Neural cell (in vitro differentiated cells): ENCODE measurements at regions not wholly inside any gene's neighbourhood (a gene's known extent, or its start where the extent isn't known, plus 50 kb on each side); places are given as distances from the start of the nearest gene placed in this dataset.

ENCODE experiments used
- H2AFZ ChIP-seq: fragments of 200-600, 300-800 bp; sonication (generic), shearing (Covaris generic); 2 replicates; pipeline ENCODE4 v1.6.0; 2014; ENCODE audit warnings: low read depth, mild to moderate bottlenecking, antibody characterized with exemption, low read length, moderate library complexity
- H3F3A ChIP-seq: fragments of 200-600 bp; shearing (Covaris generic); 2 replicates; pipeline ENCODE4 v1.6.1; 2016; ENCODE audit warnings: mild to moderate bottlenecking, moderate library complexity, mixed read lengths, antibody characterized with exemption, low read length; ENCODE audit not compliant: insufficient read depth, poor library complexity, severe bottlenecking
- H3K27ac ChIP-seq: fragments of 200-600, 300-800 bp; sonication (generic), shearing (Covaris generic); 2 replicates; pipeline ENCODE4 v1.5.1; 2014; ENCODE audit warnings: mild to moderate bottlenecking, low read length, moderate library complexity
- H3K27me3 ChIP-seq: fragments of 300-800, 200-600 bp; sonication (generic), shearing (Covaris generic); 2 replicates; pipeline ENCODE4 v1.6.0; 2014; ENCODE audit warnings: mild to moderate bottlenecking, low read depth, low read length, moderate library complexity; ENCODE audit not compliant: insufficient read depth
- H3K36me3 ChIP-seq: fragments of 300-800, 200-600 bp; sonication (generic), shearing (Covaris generic); 2 replicates; pipeline ENCODE4 v1.5.1; 2014; ENCODE audit warnings: mild to moderate bottlenecking, antibody characterized with exemption, low read length, moderate library complexity; ENCODE audit not compliant: insufficient read depth
- H3K4me2 ChIP-seq: fragments of 300-800, 200-600 bp; sonication (generic), shearing (Covaris generic); 2 replicates; pipeline ENCODE4 v1.6.0; 2014; ENCODE audit warnings: mild to moderate bottlenecking, low read length
- H3K4me3 ChIP-seq: fragments of 300-800, 200-600 bp; sonication (generic), shearing (Covaris generic); 2 replicates; pipeline ENCODE4 v1.5.1; 2014; ENCODE audit warnings: mild to moderate bottlenecking, low read length, moderate library complexity
- H3K79me2 ChIP-seq: fragments of 200-600 bp; shearing (Covaris generic); replicated peaks from 2 replicates; pipeline ENCODE4 v1.6.0; 2014; ENCODE audit warnings: mild to moderate bottlenecking, low read length, moderate library complexity; ENCODE audit not compliant: insufficient read depth
- H3K9ac ChIP-seq: fragments of 300-800, 200-600 bp; sonication (generic), shearing (Covaris generic); 2 replicates; pipeline ENCODE4 v1.6.1; 2016; ENCODE audit warnings: mild to moderate bottlenecking, low read length, mixed read lengths
- H3K9me2 ChIP-seq: fragments of 200-600 bp; shearing (Covaris generic); 2 replicates; pipeline ENCODE4 v1.6.1; 2016; ENCODE audit warnings: mild to moderate bottlenecking, low read length, mixed read lengths; ENCODE audit not compliant: insufficient read depth
- H3K9me3 ChIP-seq: fragments of 200-600, 300-800 bp; sonication (generic), shearing (Covaris generic); 2 replicates; pipeline ENCODE4 v1.6.1; 2016; ENCODE audit warnings: mild to moderate bottlenecking, mixed run types, low read length, moderate library complexity, mixed read lengths
- H4K20me1 ChIP-seq: fragments of 200-600 bp; shearing (Covaris generic); 2 replicates; pipeline ENCODE4 v1.6.1; 2016; ENCODE audit warnings: mild to moderate bottlenecking, mixed run types; ENCODE audit not compliant: insufficient read depth
- EP300 ChIP-seq: fragments of 450-650 bp; conservative IDR thresholded peaks from 2 replicates; pipeline ENCODE4 v1.6.1; 2014; ENCODE audit warnings: antibody characterized with exemption, mild to moderate bottlenecking, moderate library complexity; ENCODE audit not compliant: poor library complexity, severe bottlenecking
- EZH2 ChIP-seq: fragments of 200-600, 300-800 bp; shearing (Covaris generic), sonication (generic); IDR thresholded peaks from 2 replicates; pipeline ENCODE4 v1.6.1; 2014; ENCODE audit warnings: antibody characterized with exemption, low read length, borderline replicate concordance, mild to moderate bottlenecking; ENCODE audit not compliant: insufficient read depth, poor library complexity, severe bottlenecking
- MXI1 ChIP-seq: fragments of 450-650 bp; conservative IDR thresholded peaks from 2 replicates; pipeline ENCODE4 v1.6.1; 2014; ENCODE audit warnings: antibody characterized with exemption, mild to moderate bottlenecking; ENCODE audit not compliant: poor library complexity, severe bottlenecking
- POLR2AphosphoS5 ChIP-seq: IDR thresholded peaks from 2 replicates; pipeline ENCODE4 v1.6.1; 2012
- RAD21 ChIP-seq: fragments of 450-650 bp; conservative IDR thresholded peaks from 2 replicates; pipeline ENCODE4 v1.6.1; 2014; ENCODE audit warnings: antibody characterized with exemption, mild to moderate bottlenecking, moderate library complexity
- SMC3 ChIP-seq: fragments of 450-650 bp; conservative IDR thresholded peaks from 2 replicates; pipeline ENCODE4 v1.6.1; 2014; ENCODE audit warnings: antibody characterized with exemption, mild to moderate bottlenecking, moderate library complexity; ENCODE audit not compliant: poor library complexity
- TAF1 ChIP-seq: IDR thresholded peaks from 2 replicates; pipeline ENCODE4 v1.6.1; 2012; ENCODE audit warnings: low read depth
- TF ChIP-seq, protein P1 (sequence below): fragments of 450-650 bp; IDR thresholded peaks from 2 replicates; pipeline ENCODE4 v1.5.1; 2014; ENCODE audit warnings: antibody characterized with exemption, mild to moderate bottlenecking, moderate library complexity; ENCODE audit not compliant: poor library complexity, severe bottlenecking
- TF ChIP-seq, protein P2 (sequence below): IDR thresholded peaks from 2 replicates; pipeline ENCODE4 v1.6.1; 2012; ENCODE audit warnings: borderline replicate concordance

DNA sequence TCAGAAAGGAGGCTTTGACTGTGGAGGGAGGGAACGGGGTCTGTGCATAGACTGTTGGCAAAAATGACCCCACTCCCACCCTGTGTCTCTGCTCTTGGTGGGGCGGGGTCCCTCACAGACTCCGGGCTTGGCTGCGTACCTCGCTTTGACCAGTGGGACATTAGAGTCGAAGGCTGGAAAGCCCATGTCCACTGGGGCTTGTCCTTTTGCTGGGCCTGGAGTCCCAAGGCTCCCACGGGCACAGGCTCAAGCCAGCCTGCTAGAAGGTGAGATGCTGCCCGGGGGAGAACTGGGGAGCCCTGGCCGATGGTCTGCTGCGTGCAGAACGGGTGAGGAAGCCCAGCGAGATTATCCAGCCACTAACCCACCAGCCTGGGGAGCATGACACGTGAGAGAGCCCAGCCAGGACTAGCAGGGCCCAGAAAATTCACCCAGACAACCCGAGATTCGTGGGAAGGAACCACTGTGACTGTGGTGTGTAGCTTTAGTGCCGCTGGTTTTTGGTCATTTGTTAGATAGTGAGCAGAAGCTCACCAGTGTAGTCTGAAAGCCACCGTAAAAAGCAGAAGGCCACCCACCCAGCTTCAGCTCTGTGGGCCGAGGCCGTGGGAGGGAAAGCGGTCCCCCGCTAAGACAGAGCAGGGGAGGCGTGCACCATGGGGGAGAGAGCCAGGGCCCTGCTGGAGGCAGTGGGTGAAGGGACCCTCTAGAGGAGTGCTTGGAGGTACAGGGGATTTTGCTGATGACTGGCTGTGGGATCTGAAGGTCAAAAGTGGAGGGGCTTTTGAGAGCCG lies 78.3 kb upstream of the C1orf174 start:
- Histone ChIP-seq H3K36me3 (no peaks in the 10 kb centered on the region), H3K4me3 (no peak overlapping the region), H3K9me2 (no peaks in the 10 kb centered on the region), H3K79me2 (no peaks in the 10 kb centered on the region), H3F3A (no peaks in the 10 kb centered on the region), H3K4me2 (no peak overlapping the region), H3K9ac (no peak overlapping the region), H3K9me3 (no peaks in the 10 kb centered on the region), H2AFZ (no peak overlapping the region), H4K20me1 (no peaks in the 10 kb centered on the region), H3K27me3 (no peaks in the 10 kb centered on the region), H3K27ac (no peak overlapping the region)
- no peak for TF ChIP-seq TAF1
- TF ChIP-seq RAD21 = no peak
- TF ChIP-seq, protein P1, sequence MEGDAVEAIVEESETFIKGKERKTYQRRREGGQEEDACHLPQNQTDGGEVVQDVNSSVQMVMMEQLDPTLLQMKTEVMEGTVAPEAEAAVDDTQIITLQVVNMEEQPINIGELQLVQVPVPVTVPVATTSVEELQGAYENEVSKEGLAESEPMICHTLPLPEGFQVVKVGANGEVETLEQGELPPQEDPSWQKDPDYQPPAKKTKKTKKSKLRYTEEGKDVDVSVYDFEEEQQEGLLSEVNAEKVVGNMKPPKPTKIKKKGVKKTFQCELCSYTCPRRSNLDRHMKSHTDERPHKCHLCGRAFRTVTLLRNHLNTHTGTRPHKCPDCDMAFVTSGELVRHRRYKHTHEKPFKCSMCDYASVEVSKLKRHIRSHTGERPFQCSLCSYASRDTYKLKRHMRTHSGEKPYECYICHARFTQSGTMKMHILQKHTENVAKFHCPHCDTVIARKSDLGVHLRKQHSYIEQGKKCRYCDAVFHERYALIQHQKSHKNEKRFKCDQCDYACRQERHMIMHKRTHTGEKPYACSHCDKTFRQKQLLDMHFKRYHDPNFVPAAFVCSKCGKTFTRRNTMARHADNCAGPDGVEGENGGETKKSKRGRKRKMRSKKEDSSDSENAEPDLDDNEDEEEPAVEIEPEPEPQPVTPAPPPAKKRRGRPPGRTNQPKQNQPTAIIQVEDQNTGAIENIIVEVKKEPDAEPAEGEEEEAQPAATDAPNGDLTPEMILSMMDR = no peak
- TF ChIP-seq, protein P2, sequence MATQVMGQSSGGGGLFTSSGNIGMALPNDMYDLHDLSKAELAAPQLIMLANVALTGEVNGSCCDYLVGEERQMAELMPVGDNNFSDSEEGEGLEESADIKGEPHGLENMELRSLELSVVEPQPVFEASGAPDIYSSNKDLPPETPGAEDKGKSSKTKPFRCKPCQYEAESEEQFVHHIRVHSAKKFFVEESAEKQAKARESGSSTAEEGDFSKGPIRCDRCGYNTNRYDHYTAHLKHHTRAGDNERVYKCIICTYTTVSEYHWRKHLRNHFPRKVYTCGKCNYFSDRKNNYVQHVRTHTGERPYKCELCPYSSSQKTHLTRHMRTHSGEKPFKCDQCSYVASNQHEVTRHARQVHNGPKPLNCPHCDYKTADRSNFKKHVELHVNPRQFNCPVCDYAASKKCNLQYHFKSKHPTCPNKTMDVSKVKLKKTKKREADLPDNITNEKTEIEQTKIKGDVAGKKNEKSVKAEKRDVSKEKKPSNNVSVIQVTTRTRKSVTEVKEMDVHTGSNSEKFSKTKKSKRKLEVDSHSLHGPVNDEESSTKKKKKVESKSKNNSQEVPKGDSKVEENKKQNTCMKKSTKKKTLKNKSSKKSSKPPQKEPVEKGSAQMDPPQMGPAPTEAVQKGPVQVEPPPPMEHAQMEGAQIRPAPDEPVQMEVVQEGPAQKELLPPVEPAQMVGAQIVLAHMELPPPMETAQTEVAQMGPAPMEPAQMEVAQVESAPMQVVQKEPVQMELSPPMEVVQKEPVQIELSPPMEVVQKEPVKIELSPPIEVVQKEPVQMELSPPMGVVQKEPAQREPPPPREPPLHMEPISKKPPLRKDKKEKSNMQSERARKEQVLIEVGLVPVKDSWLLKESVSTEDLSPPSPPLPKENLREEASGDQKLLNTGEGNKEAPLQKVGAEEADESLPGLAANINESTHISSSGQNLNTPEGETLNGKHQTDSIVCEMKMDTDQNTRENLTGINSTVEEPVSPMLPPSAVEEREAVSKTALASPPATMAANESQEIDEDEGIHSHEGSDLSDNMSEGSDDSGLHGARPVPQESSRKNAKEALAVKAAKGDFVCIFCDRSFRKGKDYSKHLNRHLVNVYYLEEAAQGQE = no peak
- TF ChIP-seq POLR2AphosphoS5 = no peak
- no peak for TF ChIP-seq SMC3
- TF ChIP-seq EP300 = no peak
- no peak for TF ChIP-seq MXI1
- TF ChIP-seq EZH2 = no peak

DNA sequence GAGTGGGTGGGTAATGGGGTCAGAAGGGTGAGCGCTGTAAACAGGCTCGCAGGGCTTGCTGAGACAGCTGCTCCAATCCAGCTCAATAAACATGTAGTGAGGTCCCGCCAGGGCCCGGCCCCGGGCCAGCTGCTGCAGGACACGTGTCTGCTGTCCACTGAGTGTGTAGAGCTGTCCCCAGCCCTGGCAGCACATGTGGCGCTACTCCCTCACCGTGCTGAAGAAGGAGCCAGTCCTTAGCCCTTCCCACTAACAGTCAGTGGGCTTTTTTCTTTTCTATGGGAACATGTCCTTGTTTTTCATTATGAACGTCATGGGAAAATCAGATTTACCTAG lies 78.9 kb upstream of the C1orf174 start:
- no peak for TF ChIP-seq POLR2AphosphoS5

More for the DNA sequence above, 78.9 kb upstream of the C1orf174 start:
- H3K79me2 ChIP-seq = no peaks in the 10 kb centered on the region
- H3F3A ChIP-seq = no peaks in the 10 kb centered on the region
- no peaks in the 10 kb centered on the region for H3K9me3 ChIP-seq
- no peak overlapping the region for H3K27ac ChIP-seq
- no peak overlapping the region for H2AFZ ChIP-seq
- no peak overlapping the region for H3K9ac ChIP-seq
- no peak overlapping the region for H3K4me3 ChIP-seq
- no peak overlapping the region for H3K4me2 ChIP-seq
- no peaks in the 10 kb centered on the region for H3K36me3 ChIP-seq
- H4K20me1 ChIP-seq = no peaks in the 10 kb centered on the region
- no peaks in the 10 kb centered on the region for H3K9me2 ChIP-seq
- H3K27me3 ChIP-seq = no peaks in the 10 kb centered on the region
